Stimulated activated CD8-positive, alpha-beta memory T cell treated with anti-CD3 and anti-CD28 coated beads, Interleukin-15, amount 100 ng/mL, for 1 hour (primary cell): ENCODE measurements at regions not wholly inside any gene's neighbourhood (a gene's known extent, or its start where the extent isn't known, plus 50 kb on each side); places are given as distances from the start of the nearest gene placed in this dataset.

Source experiments
- DNase-seq: peaks from one replicate; pipeline ENCODE4 v3.0.0-alpha.2; 2020; ENCODE audit warnings: low read depth

- DNase-seq, result no peak
Observed at GRCh38 chr10:118246332-118247295, 95.5 kb downstream of the FAM204A start.

- DNase-seq, result no peak
Observed at GRCh38 chr10:118243907-118244306, 98.2 kb downstream of the FAM204A start.

- peak; percentile 51 for DNase-seq
Observed at GRCh38 chr10:118241229-118242137, 100.6 kb downstream of the FAM204A start.

GRCh38 chr10:118239236-118239630 is 102.9 kb downstream of the FAM204A start:
- DNase-seq, result no peak

- no peak for DNase-seq
Observed at GRCh38 chr10:118238573-118239235, 103.4 kb downstream of the FAM204A start.

GRCh38 chr10:118237930-118238329 is 104.2 kb downstream of the FAM204A start:
- no peak for DNase-seq

GRCh38 chr10:118234683-118235082 is 107.4 kb downstream of the FAM204A start:
- no peak for DNase-seq

- no peak for DNase-seq
Observed at GRCh38 chr10:118220346-118220850, 121.7 kb downstream of the FAM204A start.

GRCh38 chr10:118218562-118218961 is 123.6 kb downstream of the FAM204A start:
- DNase-seq, result no peak

- no peak for DNase-seq
Observed at GRCh38 chr10:118216571-118217170, 125.5 kb downstream of the FAM204A start.

- no peak for DNase-seq
Observed at GRCh38 chr10:118216020-118216419, 126.1 kb downstream of the FAM204A start.

- DNase-seq, result no peak
Observed at GRCh38 chr10:118214776-118215175, 127.3 kb downstream of the FAM204A start.

- no peak for DNase-seq
Observed at GRCh38 chr10:118213436-118213835, 128.7 kb downstream of the FAM204A start.

GRCh38 chr10:118210276-118210675 is 131.8 kb downstream of the FAM204A start:
- no peak for DNase-seq

GRCh38 chr10:118209215-118209614 is 132.9 kb downstream of the FAM204A start:
- no peak for DNase-seq

GRCh38 chr10:118207470-118208007 is 134.6 kb downstream of the FAM204A start:
- DNase-seq, result no peak

- no peak for DNase-seq
Observed at GRCh38 chr10:118204292-118204943, 137.7 kb downstream of the FAM204A start.

GRCh38 chr10:118203461-118203860 is 138.7 kb downstream of the FAM204A start:
- DNase-seq, result no peak

GRCh38 chr10:118195729-118196128 is 146.4 kb downstream of the FAM204A start:
- no peak for DNase-seq

GRCh38 chr10:118193642-118194041 is 146.9 kb upstream of the RAB11FIP2 start:
- no peak for DNase-seq

- no peak for DNase-seq
Observed at GRCh38 chr10:118181021-118181420, 134.3 kb upstream of the RAB11FIP2 start.
